SK-N-SH (cell line): ENCODE measurements at regions not wholly inside any gene's neighbourhood (a gene's known extent, or its start where the extent isn't known, plus 50 kb on each side); places are given as distances from the start of the nearest gene placed in this dataset.

Experiments
- CTCF ChIA-PET: fragments of 300-600, 350-600 bp; formaldehyde crosslinking; extraction: SDS; loops from one replicate; lab custom pipeline; 2021; lab: Yijun Ruan, JAX
- POLR2A ChIA-PET: fragments of 350-600 bp; sonication (Branson Sonifier 250); formaldehyde crosslinking; extraction: SDS; loops from one replicate; lab custom pipeline; 2020; ENCODE audit warnings: antibody characterized with exemption, inconsistent platforms; lab: Yijun Ruan, JAX
- DNase-seq: peaks from one replicate; pipeline ENCODE4 v3.0.0; 2012
- H2AFZ ChIP-seq: fragments of 200-600 bp; sonication (generic); 2 replicates; pipeline ENCODE4 v1.8.1; 2016; ENCODE audit warnings: antibody characterized with exemption, mild to moderate bottlenecking, low read depth
- H3F3A ChIP-seq: fragments of 200-600 bp; sonication (generic); replicated peaks from 2 replicates; pipeline ENCODE3; 2016; ENCODE audit warnings: antibody characterized with exemption, mild to moderate bottlenecking; ENCODE audit not compliant: insufficient read depth
- H3K27ac ChIP-seq, 2 experiments: fragments of 200-500 bp in 1 of 2; fragments of 200-600 bp in 1 of 2; sonication (Bioruptor generic) in 1 of 2; sonication (generic), shearing (Covaris generic) in 1 of 2; 2 replicates each; pipeline versions ENCODE4 v1.5.1 to v1.6.1; 2014 to 2016; ENCODE audit warnings: low read depth in 2 of 2, inconsistent platforms in 1 of 2, low read length in 1 of 2, mild to moderate bottlenecking in 1 of 2, mixed read lengths in 1 of 2
- H3K27me3 ChIP-seq: fragments of 200-600 bp; sonication (generic), shearing (Covaris generic); 2 replicates; pipeline ENCODE4 v1.6.1; 2016; ENCODE audit warnings: mixed run types; ENCODE audit not compliant: insufficient read depth
- H3K36me3 ChIP-seq, 2 experiments: fragments of 200-500 bp in 1 of 2; fragments of 200-600 bp in 1 of 2; sonication (Bioruptor generic) in 1 of 2; sonication (generic) in 1 of 2; replicated peaks in 1 of 2; 2 replicates each; pipeline versions ENCODE3 to v1.5.1; 2014 to 2016; ENCODE audit warnings: low read length in 1 of 2, mild to moderate bottlenecking in 1 of 2; ENCODE audit not compliant: insufficient read depth in 2 of 2, control insufficient read depth in 1 of 2
- H3K4me1 ChIP-seq, 2 experiments: fragments of 200-500 bp in 1 of 2; fragments of 200-600 bp in 1 of 2; sonication (Bioruptor generic) in 1 of 2; sonication (generic), shearing (Covaris generic) in 1 of 2; 2 replicates each; pipeline versions ENCODE4 v1.5.1 to v1.6.1; 2014 to 2016; ENCODE audit warnings: low read depth in 1 of 2, low read length in 1 of 2, mixed run types in 1 of 2; ENCODE audit not compliant: insufficient read depth in 2 of 2, control insufficient read depth in 1 of 2
- H3K4me2 ChIP-seq: fragments of 200-600 bp; sonication (generic), shearing (Covaris generic); 2 replicates; pipeline ENCODE4 v1.6.1; 2017; ENCODE audit warnings: mixed run types
- H3K4me3 ChIP-seq, 2 experiments: fragments of 200-500 bp in 1 of 2; fragments of 200-600 bp in 1 of 2; sonication (Bioruptor generic) in 1 of 2; sonication (generic), shearing (Covaris generic) in 1 of 2; 2 replicates each; pipeline versions ENCODE4 v1.5.1 to v1.8.1; 2014 to 2016; ENCODE audit warnings: low read depth in 2 of 2, inconsistent platforms in 1 of 2, low read length in 1 of 2, mild to moderate bottlenecking in 1 of 2, mixed read lengths in 1 of 2, moderate library complexity in 1 of 2
- H3K79me2 ChIP-seq: fragments of 200-600 bp; sonication (generic); 2 replicates; pipeline ENCODE4 v1.8.1; 2017; ENCODE audit warnings: mild to moderate bottlenecking; ENCODE audit not compliant: insufficient read depth
- H3K9ac ChIP-seq: fragments of 200-600 bp; sonication (generic); 2 replicates; pipeline ENCODE4 v1.6.1; 2017; ENCODE audit warnings: mixed run types
- H3K9me2 ChIP-seq: fragments of 200-600 bp; sonication (generic); 2 replicates; pipeline ENCODE4 v1.6.1; 2017; ENCODE audit warnings: mixed run types
- H3K9me3 ChIP-seq: fragments of 200-600 bp; sonication (generic); 2 replicates; pipeline ENCODE4 v1.6.1; 2017; ENCODE audit warnings: mixed run types, mild to moderate bottlenecking, moderate library complexity
- H4K20me1 ChIP-seq: fragments of 200-600 bp; sonication (generic); 2 replicates; pipeline ENCODE4 v1.6.1; 2017; ENCODE audit warnings: mild to moderate bottlenecking, mixed run types; ENCODE audit not compliant: insufficient read depth
- GABPA ChIP-seq: IDR thresholded peaks from 2 replicates; pipeline ENCODE4 v1.4.0; 2012; ENCODE audit warnings: low read depth, mild to moderate bottlenecking
- JUND ChIP-seq: IDR thresholded peaks from 2 replicates; pipeline ENCODE4 v1.4.0; 2012
- NFIC ChIP-seq: IDR thresholded peaks from 2 replicates; pipeline ENCODE4 v1.4.0; 2012; ENCODE audit warnings: borderline replicate concordance
- POLR2AphosphoS5 ChIP-seq: IDR thresholded peaks from 2 replicates; pipeline ENCODE4 v1.6.1; 2012; ENCODE audit warnings: low read depth, low read length
- RCOR1 ChIP-seq: fragments of 150-350 bp; IDR thresholded peaks from 2 replicates; pipeline ENCODE4 v1.6.1; 2017; ENCODE audit warnings: antibody characterized with exemption, low read length
- REST ChIP-seq: IDR thresholded peaks from 2 replicates; pipeline ENCODE4 v1.6.1; 2012; ENCODE audit warnings: mild to moderate bottlenecking, low read depth, low read length, moderate library complexity
- RXRA ChIP-seq: IDR thresholded peaks from 2 replicates; pipeline ENCODE4 v1.4.0; 2012; ENCODE audit warnings: low read depth, mild to moderate bottlenecking, borderline replicate concordance
- TAF1 ChIP-seq: IDR thresholded peaks from 2 replicates; pipeline ENCODE4 v1.6.1; 2012; ENCODE audit warnings: low read depth, mild to moderate bottlenecking, low read length, moderate library complexity, borderline replicate concordance
- WGBS: methylation state at CpG from one replicate; pipeline ENCODE4 v1.1.6; 2017; ENCODE audit warnings: low lambda C conversion rate; 5-methylcytosine and 5-hydroxymethylcytosine counted together
- TF ChIP-seq, protein P1 (sequence below): fragments of 200-600 bp; sonication (generic); IDR thresholded peaks from 2 replicates; pipeline ENCODE4 v1.6.1; 2017; ENCODE audit warnings: antibody characterized with exemption, mild to moderate bottlenecking, moderate library complexity
- TF ChIP-seq, protein P2 (sequence below): IDR thresholded peaks from 2 replicates; pipeline ENCODE4 v1.4.0; 2012; ENCODE audit warnings: low read depth, borderline replicate concordance
- TF ChIP-seq, protein P3 (sequence below): IDR thresholded peaks from 2 replicates; pipeline ENCODE4 v1.4.0; 2012; ENCODE audit warnings: low read depth, borderline replicate concordance

DNA sequence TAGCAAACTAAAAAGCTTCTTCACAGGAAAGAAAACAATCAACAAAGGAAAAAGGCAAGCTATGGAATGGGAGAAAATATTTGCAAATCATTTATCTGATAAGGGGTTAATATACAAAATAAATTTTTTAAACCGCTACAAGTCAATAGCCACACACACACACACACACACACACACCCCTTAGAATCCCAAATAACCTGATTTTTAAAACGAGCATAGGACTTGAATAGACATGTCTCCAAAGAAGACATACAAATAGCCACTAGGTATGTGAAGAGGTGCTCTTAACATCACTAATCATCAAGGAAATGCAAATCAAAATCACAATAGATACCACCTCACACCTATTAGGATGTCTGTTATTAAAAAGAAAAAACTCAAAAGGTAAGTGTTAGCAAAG is 187.7 kb downstream of the TRIM27 start:
- H3K36me3 ChIP-seq, result no peaks in the 10 kb centered on the region
- H3K9me3 ChIP-seq, result no peaks in the 10 kb centered on the region
- H3F3A ChIP-seq, result no peaks in the 10 kb centered on the region
- no peak overlapping the region for H3K27ac ChIP-seq
- CTCF ChIA-PET, result no interaction called here
- no peak overlapping the region for H3K9ac ChIP-seq
- H3K4me1 ChIP-seq, result no peaks in the 10 kb centered on the region
- no peaks in the 10 kb centered on the region for H3K9me2 ChIP-seq
- H3K79me2 ChIP-seq, result no peaks in the 10 kb centered on the region
- TF ChIP-seq, protein P1, sequence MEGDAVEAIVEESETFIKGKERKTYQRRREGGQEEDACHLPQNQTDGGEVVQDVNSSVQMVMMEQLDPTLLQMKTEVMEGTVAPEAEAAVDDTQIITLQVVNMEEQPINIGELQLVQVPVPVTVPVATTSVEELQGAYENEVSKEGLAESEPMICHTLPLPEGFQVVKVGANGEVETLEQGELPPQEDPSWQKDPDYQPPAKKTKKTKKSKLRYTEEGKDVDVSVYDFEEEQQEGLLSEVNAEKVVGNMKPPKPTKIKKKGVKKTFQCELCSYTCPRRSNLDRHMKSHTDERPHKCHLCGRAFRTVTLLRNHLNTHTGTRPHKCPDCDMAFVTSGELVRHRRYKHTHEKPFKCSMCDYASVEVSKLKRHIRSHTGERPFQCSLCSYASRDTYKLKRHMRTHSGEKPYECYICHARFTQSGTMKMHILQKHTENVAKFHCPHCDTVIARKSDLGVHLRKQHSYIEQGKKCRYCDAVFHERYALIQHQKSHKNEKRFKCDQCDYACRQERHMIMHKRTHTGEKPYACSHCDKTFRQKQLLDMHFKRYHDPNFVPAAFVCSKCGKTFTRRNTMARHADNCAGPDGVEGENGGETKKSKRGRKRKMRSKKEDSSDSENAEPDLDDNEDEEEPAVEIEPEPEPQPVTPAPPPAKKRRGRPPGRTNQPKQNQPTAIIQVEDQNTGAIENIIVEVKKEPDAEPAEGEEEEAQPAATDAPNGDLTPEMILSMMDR, result no peak
- TF ChIP-seq, protein P2, sequence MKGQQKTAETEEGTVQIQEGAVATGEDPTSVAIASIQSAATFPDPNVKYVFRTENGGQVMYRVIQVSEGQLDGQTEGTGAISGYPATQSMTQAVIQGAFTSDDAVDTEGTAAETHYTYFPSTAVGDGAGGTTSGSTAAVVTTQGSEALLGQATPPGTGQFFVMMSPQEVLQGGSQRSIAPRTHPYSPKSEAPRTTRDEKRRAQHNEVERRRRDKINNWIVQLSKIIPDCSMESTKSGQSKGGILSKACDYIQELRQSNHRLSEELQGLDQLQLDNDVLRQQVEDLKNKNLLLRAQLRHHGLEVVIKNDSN, result no peak
- TF ChIP-seq NFIC (no peak), REST (no peak), GABPA (no peak), POLR2AphosphoS5 (no peak), RXRA (no peak), TAF1 (no peak), RCOR1 (no peak), JUND (no peak)
- TF ChIP-seq, protein P3, sequence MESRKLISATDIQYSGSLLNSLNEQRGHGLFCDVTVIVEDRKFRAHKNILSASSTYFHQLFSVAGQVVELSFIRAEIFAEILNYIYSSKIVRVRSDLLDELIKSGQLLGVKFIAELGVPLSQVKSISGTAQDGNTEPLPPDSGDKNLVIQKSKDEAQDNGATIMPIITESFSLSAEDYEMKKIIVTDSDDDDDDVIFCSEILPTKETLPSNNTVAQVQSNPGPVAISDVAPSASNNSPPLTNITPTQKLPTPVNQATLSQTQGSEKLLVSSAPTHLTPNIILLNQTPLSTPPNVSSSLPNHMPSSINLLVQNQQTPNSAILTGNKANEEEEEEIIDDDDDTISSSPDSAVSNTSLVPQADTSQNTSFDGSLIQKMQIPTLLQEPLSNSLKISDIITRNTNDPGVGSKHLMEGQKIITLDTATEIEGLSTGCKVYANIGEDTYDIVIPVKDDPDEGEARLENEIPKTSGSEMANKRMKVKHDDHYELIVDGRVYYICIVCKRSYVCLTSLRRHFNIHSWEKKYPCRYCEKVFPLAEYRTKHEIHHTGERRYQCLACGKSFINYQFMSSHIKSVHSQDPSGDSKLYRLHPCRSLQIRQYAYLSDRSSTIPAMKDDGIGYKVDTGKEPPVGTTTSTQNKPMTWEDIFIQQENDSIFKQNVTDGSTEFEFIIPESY, result no peak
- WGBS, result 3% methylated on average over 2 of the region's 2 CpGs
- no peak overlapping the region for H3K4me2 ChIP-seq
- no peak overlapping the region for H2AFZ ChIP-seq
- POLR2A ChIA-PET, result no interaction called here
- no peaks in the 10 kb centered on the region for H4K20me1 ChIP-seq
- H3K27me3 ChIP-seq, result peaks cover 86% of the 10 kb centered on the region
- no peak overlapping the region for H3K4me3 ChIP-seq
- DNase-seq, result no peak
